Fibroblast of mammary gland (primary cell): ENCODE measurements at regions not wholly inside any gene's neighbourhood (a gene's known extent, or its start where the extent isn't known, plus 50 kb on each side); places are given as distances from the start of the nearest gene placed in this dataset.

Experiments
- DNase-seq: peaks from one replicate; pipeline ENCODE4 v3.0.0-alpha.2; 2010; ENCODE audit warnings: low read depth
- H3K4me3 ChIP-seq: 2 replicates; pipeline ENCODE4 v1.5.1; 2011; ENCODE audit warnings: low read depth, mild to moderate bottlenecking, low read length, moderate library complexity; ENCODE audit not compliant: control insufficient read depth
- CTCF ChIP-seq: conservative IDR thresholded peaks from 2 replicates; pipeline ENCODE4 v1.5.1; 2011; ENCODE audit warnings: low read depth, low read length, inconsistent platforms; ENCODE audit not compliant: control insufficient read depth, insufficient read depth

DNA sequence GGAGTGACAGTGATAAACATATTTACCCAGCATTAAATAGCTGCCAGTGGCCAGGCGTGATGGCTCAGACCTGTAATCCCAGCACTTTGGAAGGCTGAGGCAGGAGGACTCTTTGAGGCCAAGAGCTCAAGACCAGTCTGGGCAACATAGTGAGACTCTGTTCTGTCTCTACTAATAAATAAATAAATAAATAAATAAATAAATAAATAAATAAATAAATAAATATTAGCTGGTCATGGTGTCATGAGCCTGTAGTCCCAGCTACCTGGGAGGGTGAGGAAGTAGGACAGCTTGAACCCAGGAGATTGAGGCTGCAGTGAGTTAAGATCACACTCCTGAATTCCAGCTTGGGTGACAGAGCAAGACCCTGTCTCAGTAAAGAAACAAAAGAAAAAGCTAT lies 384.0 kb upstream of the ADARB2 start:
- no peak for DNase-seq
- H3K4me3 ChIP-seq, result no peak overlapping the region
- TF ChIP-seq CTCF, result no peak

- no peak for DNase-seq
- H3K4me3 ChIP-seq, result no peak overlapping the region
- TF ChIP-seq CTCF, result no peak
These were observed 383.4 kb upstream of the ADARB2 start for GRCh38 chr10:2120746-2121145.

DNA sequence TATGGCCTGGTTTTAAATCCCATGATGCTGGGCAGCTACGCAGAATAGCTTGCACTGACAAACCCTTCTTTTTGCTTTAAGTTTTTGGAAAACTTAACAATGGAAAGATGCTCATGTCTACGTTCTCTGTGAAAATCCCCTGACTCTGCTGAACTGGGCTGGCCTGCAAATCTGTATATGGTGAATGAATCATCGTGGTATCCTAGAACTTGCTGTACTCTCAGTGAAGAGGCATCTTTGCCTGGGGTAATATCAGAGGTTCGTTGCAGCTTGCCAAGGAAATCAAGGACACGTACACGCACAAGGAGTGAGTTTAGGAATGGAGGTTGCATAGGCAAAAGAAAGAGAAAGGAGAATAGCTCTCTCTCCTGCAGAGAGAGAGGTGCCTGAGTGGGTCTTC lies 382.0 kb upstream of the ADARB2 start:
- DNase-seq, result no peak
- TF ChIP-seq CTCF, result no peak
- H3K4me3 ChIP-seq, result no peak overlapping the region

DNA sequence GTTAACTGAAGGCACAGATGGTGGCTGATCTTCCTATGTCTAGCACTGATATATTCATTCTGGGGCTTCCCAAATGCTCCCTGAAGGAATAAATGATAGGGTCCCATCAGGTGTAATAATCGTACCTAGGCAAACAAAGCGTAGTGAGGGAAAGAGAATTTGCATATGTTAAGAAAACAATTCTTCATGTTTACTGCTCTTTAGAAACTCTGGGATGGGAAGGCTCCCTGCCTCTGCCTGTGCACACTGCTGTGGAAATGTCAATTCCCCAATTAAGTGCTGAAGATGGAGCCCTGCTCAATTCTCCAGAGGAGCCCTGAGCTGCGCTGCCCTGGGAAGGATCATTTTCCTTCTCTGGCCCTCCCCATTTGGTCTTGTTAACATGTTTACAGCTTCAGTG lies 380.9 kb upstream of the ADARB2 start:
- no peak for TF ChIP-seq CTCF
- DNase-seq, result no peak
- no peak overlapping the region for H3K4me3 ChIP-seq

DNA sequence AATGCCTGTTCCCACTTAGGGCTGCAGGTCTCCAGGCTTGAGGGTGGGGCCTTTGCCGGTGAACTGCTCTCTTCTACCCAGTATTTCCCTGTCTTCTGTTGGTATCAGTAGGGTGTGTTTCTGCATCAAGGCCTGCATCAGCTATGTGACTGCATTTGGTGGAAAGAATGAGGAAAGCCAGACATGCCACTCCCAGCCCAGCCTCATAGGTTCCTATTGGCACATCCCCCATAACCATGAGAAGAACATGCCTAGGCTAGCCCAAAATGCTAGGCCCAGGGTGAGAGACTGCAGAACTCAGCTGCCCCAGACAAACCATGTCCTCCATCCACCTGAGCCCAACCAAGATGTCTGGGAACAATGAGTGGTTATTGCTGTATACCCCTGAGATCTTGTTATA lies 380.3 kb upstream of the ADARB2 start:
- no peak for TF ChIP-seq CTCF
- DNase-seq, result no peak

GRCh38 chr10:2111965-2112364 lies 374.6 kb upstream of the ADARB2 start:
- DNase-seq, result no peak
- no peak overlapping the region for H3K4me3 ChIP-seq
- no peak for TF ChIP-seq CTCF

More for the DNA sequence above, 380.3 kb upstream of the ADARB2 start:
- H3K4me3 ChIP-seq, result no peak overlapping the region

DNA sequence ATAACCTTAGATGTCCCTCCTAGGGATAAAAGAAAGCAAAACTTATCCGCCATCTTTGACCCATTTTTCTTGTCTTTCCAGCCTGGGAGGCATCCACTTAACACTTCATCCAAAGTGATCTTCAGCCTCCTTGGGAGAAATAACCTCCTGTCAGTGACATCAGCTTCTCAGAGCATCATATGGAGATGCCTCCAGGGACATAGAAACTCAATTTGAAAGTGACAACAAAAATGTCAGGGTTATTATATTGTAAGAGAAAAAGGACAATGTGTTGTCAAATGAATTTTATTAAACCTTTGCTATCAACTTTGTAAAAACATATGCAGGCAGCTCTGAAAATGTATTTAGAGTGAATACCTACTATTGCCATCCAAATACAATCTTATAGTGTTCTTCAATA lies 371.2 kb upstream of the ADARB2 start:
- H3K4me3 ChIP-seq, result no peak overlapping the region
- TF ChIP-seq CTCF, result no peak
- DNase-seq, result no peak
